DOHH2 (cell line): ENCODE measurements at regions not wholly inside any gene's neighbourhood (a gene's known extent, or its start where the extent isn't known, plus 50 kb on each side); places are given as distances from the start of the nearest gene placed in this dataset.

Source experiments
- H3F3A ChIP-seq: fragments of 200-600 bp; sonication (generic), shearing (Covaris generic); 2 replicates; pipeline ENCODE4 v1.6.0; 2016; ENCODE audit warnings: antibody characterized with exemption, mild to moderate bottlenecking; ENCODE audit not compliant: control insufficient read depth, insufficient read depth
- H3K27ac ChIP-seq: fragments of 200-600 bp; sonication (generic); 2 replicates; pipeline ENCODE4 v1.5.1; 2014; ENCODE audit warnings: low read depth, mild to moderate bottlenecking, low read length, moderate library complexity
- H3K27me3 ChIP-seq: fragments of 200-600 bp; sonication (generic); 2 replicates; pipeline ENCODE4 v1.6.1; 2014; ENCODE audit warnings: mild to moderate bottlenecking, low read length, mixed read lengths; ENCODE audit not compliant: control insufficient read depth
- H3K36me3 ChIP-seq: fragments of 200-600 bp; sonication (generic); 2 replicates; pipeline ENCODE4 v1.6.1; 2014; ENCODE audit warnings: mild to moderate bottlenecking, low read length, moderate library complexity, mixed read lengths; ENCODE audit not compliant: control insufficient read depth
- H3K4me1 ChIP-seq: fragments of 200-600 bp; sonication (generic); 2 replicates; pipeline ENCODE4 v1.6.1; 2014; ENCODE audit warnings: mild to moderate bottlenecking, low read length, mixed read lengths; ENCODE audit not compliant: control insufficient read depth
- H3K4me2 ChIP-seq: fragments of 200-600 bp; sonication (generic); 2 replicates; pipeline ENCODE4 v1.6.0; 2014; ENCODE audit warnings: mild to moderate bottlenecking, low read length, moderate library complexity
- H3K4me3 ChIP-seq: fragments of 200-600 bp; sonication (generic); 2 replicates; pipeline ENCODE4 v1.5.1; 2014; ENCODE audit warnings: mild to moderate bottlenecking, low read length, mixed read lengths
- H3K79me2 ChIP-seq: fragments of 200-600 bp; sonication (generic); 2 replicates; pipeline ENCODE4 v1.6.1; 2014; ENCODE audit warnings: mild to moderate bottlenecking, low read length, mixed read lengths; ENCODE audit not compliant: control insufficient read depth
- H3K9me2 ChIP-seq: fragments of 200-600 bp; sonication (generic); replicated peaks from 2 replicates; pipeline ENCODE4 v1.6.1; 2014; ENCODE audit warnings: mild to moderate bottlenecking, low read length, mixed read lengths; ENCODE audit not compliant: control insufficient read depth
- H3K9me3 ChIP-seq: fragments of 200-600 bp; sonication (generic); 2 replicates; pipeline ENCODE4 v1.6.1; 2014; ENCODE audit warnings: antibody characterized with exemption, low read length, mixed read lengths; ENCODE audit not compliant: control insufficient read depth, insufficient read depth
- H4K20me1 ChIP-seq: fragments of 200-600 bp; sonication (generic); 2 replicates; pipeline ENCODE4 v1.6.0; 2014; ENCODE audit warnings: low read depth, mild to moderate bottlenecking, antibody characterized with exemption, low read length, moderate library complexity; ENCODE audit not compliant: control insufficient read depth, insufficient read depth
- EZH2phosphoT487 ChIP-seq: fragments of 200-600 bp; sonication (generic); IDR thresholded peaks from 2 replicates; pipeline ENCODE4 v1.6.1; 2017; ENCODE audit warnings: borderline replicate concordance, mild to moderate bottlenecking, antibody characterized with exemption, low read length, moderate library complexity, mixed read lengths
- TF ChIP-seq, protein P1 (sequence below): fragments of 200-600 bp; sonication (generic); IDR thresholded peaks from one replicate; pipeline ENCODE4 v1.5.1; 2014; ENCODE audit warnings: antibody characterized with exemption, mild to moderate bottlenecking, low read depth, low read length; ENCODE audit not compliant: poor library complexity, severe bottlenecking

DNA sequence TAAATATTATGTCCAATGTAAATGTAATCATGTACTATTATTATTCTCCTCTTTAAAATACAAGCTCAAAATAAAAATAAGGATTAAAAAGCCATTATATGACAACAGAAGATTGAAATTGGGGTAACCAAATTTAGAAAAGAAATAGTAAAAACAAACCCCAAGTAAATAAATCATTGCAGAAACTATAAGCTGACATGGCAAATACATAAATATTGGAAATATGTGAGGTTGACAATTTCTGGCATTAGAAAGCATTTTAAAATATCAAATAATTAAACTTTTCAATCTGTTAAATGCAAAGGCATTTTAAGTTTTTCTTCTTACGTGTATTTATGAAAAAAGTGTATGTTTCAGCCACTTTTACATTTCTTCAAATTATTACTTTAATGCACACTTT lies 394.7 kb upstream of the DACH1 start:
- H3K79me2 ChIP-seq = no peaks in the 10 kb centered on the region
- no peak overlapping the region for H3K27ac ChIP-seq
- H3K4me2 ChIP-seq = no peak overlapping the region
- no peaks in the 10 kb centered on the region for H3K36me3 ChIP-seq
- no peaks in the 10 kb centered on the region for H3K9me2 ChIP-seq
- H3K27me3 ChIP-seq = no peaks in the 10 kb centered on the region
- no peaks in the 10 kb centered on the region for H3K4me1 ChIP-seq
- TF ChIP-seq EZH2phosphoT487 = no peak
- TF ChIP-seq, protein P1, sequence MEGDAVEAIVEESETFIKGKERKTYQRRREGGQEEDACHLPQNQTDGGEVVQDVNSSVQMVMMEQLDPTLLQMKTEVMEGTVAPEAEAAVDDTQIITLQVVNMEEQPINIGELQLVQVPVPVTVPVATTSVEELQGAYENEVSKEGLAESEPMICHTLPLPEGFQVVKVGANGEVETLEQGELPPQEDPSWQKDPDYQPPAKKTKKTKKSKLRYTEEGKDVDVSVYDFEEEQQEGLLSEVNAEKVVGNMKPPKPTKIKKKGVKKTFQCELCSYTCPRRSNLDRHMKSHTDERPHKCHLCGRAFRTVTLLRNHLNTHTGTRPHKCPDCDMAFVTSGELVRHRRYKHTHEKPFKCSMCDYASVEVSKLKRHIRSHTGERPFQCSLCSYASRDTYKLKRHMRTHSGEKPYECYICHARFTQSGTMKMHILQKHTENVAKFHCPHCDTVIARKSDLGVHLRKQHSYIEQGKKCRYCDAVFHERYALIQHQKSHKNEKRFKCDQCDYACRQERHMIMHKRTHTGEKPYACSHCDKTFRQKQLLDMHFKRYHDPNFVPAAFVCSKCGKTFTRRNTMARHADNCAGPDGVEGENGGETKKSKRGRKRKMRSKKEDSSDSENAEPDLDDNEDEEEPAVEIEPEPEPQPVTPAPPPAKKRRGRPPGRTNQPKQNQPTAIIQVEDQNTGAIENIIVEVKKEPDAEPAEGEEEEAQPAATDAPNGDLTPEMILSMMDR = no peak
- no peaks in the 10 kb centered on the region for H3F3A ChIP-seq
- no peaks in the 10 kb centered on the region for H3K9me3 ChIP-seq
- no peaks in the 10 kb centered on the region for H4K20me1 ChIP-seq
- no peak overlapping the region for H3K4me3 ChIP-seq

DNA sequence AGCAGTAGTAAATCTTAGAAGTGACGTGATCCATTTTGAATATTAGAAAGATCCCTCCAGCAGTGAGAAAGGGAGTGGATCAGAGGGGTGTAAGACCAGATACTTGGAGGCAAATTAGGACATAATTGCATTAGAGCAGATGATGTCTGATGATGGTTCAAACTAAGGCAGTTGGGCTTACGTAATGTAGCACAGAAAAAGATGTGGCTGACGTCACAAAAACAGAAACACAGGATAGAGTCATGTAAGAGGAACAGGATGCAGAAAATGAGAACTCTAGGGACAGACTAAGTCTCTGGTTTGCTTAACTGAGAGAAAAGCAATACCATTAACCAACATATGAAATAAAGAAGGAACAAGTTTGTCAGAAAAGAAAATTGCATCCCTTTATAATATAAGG lies 392.5 kb upstream of the DACH1 start:
- Histone ChIP-seq H3F3A (no peaks in the 10 kb centered on the region), H3K4me3 (no peak overlapping the region), H3K4me2 (no peak overlapping the region), H4K20me1 (no peaks in the 10 kb centered on the region), H3K36me3 (no peaks in the 10 kb centered on the region), H3K27ac (no peak overlapping the region), H3K27me3 (no peaks in the 10 kb centered on the region), H3K9me3 (no peaks in the 10 kb centered on the region), H3K9me2 (no peaks in the 10 kb centered on the region), H3K79me2 (no peaks in the 10 kb centered on the region), H3K4me1 (no peaks in the 10 kb centered on the region)
- no peak for TF ChIP-seq EZH2phosphoT487
- TF ChIP-seq, protein P1 = no peak

DNA sequence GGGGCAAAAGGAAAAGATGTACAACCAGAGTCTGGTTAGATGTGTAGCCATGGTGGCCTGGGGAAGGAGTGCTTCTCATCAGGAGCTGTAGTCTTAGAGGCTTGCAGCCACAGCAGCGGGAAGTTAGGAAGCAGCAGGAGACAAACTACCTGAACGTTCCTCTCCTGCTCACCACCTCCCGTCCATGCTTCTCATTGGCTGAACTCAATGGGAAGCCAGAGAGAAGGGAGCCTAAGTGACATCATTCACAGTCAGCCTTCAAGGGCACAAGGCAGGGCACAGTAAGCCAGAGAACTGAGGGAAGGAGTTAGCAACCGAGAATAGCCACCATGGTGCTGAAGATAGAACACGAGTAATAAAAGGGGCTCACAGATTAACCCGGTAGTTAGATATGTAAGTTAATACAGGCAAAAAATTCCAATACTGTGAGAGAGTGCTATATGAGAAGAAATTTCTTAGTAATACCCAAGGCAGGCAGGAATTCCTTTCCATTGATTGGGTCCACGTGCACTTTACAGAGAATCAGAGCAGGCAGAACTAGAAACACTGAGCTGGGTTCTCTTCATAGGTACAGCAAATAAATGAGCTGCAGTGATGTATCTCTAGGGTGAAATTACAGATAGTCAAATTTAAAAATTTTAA lies 391.5 kb upstream of the DACH1 start:
- Histone ChIP-seq H4K20me1 (no peaks in the 10 kb centered on the region), H3K4me2 (no peak overlapping the region), H3K27ac (no peak overlapping the region), H3K4me3 (no peak overlapping the region), H3K27me3 (no peaks in the 10 kb centered on the region), H3K36me3 (no peaks in the 10 kb centered on the region), H3K4me1 (no peaks in the 10 kb centered on the region), H3K9me3 (no peaks in the 10 kb centered on the region), H3F3A (no peaks in the 10 kb centered on the region), H3K9me2 (no peaks in the 10 kb centered on the region), H3K79me2 (no peaks in the 10 kb centered on the region)
- no peak for TF ChIP-seq EZH2phosphoT487
- TF ChIP-seq, protein P1 = no peak

DNA sequence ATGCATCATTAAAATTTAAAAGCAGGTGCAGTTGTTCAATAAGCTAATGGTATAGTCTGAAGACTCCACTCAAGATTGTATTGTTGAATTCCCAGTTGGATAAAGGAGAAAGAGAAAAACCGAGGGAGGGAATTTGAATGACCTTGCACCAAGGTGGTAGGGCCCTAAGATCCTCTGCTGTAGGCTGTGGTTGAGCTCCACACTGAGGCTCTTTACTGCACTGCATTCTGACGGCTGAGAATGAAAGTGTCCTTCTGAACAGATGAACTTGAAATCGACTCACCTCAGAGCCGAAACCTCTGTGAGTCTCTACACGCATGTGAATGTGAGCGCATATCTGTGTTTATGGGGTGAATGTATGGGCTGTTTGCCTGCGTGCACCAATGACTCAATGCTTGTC lies 388.9 kb upstream of the DACH1 start:
- TF ChIP-seq EZH2phosphoT487 = no peak
- TF ChIP-seq, protein P1 = no peak
- H3K79me2 ChIP-seq = no peaks in the 10 kb centered on the region
- H3K27me3 ChIP-seq = no peaks in the 10 kb centered on the region
- H3K9me2 ChIP-seq = no peaks in the 10 kb centered on the region
- no peaks in the 10 kb centered on the region for H3K4me1 ChIP-seq
- H3K36me3 ChIP-seq = no peaks in the 10 kb centered on the region
- H3K4me2 ChIP-seq = no peak overlapping the region
- no peaks in the 10 kb centered on the region for H4K20me1 ChIP-seq
- H3K9me3 ChIP-seq = no peaks in the 10 kb centered on the region
- H3F3A ChIP-seq = no peaks in the 10 kb centered on the region
- no peak overlapping the region for H3K4me3 ChIP-seq
- no peak overlapping the region for H3K27ac ChIP-seq
